Stimulated activated memory B cell treated with anti-CD40 and anti-IgM and Interleukin-4, amounts not matched to agents 10 μg/mL and 1 μg/mL and 100 μg/mL, for 72 hours (primary cell): ENCODE measurements at regions not wholly inside any gene's neighbourhood (a gene's known extent, or its start where the extent isn't known, plus 50 kb on each side); places are given as distances from the start of the nearest gene placed in this dataset.

Experiments
- ATAC-seq: fragments of 150-1000 bp; cut with Tn5 transposase; 2 replicates; pipeline ENCODE4 v1.10.0; 2021
- H3K27ac Mint-ChIP-seq: one replicate; pipeline ENCODE4 v1.8.0; 2022; ENCODE audit warnings: mild to moderate bottlenecking, mixed read lengths
- H3K27me3 Mint-ChIP-seq: one replicate; pipeline ENCODE4 v1.8.0; 2022; ENCODE audit warnings: mixed read lengths
- H3K36me3 Mint-ChIP-seq: one replicate; pipeline ENCODE4 v1.8.0; 2022; ENCODE audit warnings: mixed read lengths
- H3K4me1 Mint-ChIP-seq: one replicate; pipeline ENCODE4 v1.8.0; 2022; ENCODE audit warnings: mixed read lengths
- H3K4me3 Mint-ChIP-seq: one replicate; pipeline ENCODE4 v1.8.0; 2022; ENCODE audit warnings: mild to moderate bottlenecking, moderate library complexity, mixed read lengths
- H3K9me3 Mint-ChIP-seq: one replicate; pipeline ENCODE4 v1.8.0; 2022; ENCODE audit warnings: mixed read lengths

- Mint-ChIP-seq H3K4me1 (no peaks in the 10 kb centered on the region), H3K27ac (no peak overlapping the region), H3K9me3 (no peaks in the 10 kb centered on the region), H3K27me3 (peaks cover 6% of the 10 kb centered on the region), H3K36me3 (no peaks in the 10 kb centered on the region), H3K4me3 (no peak overlapping the region)
- ATAC-seq, result no peak
Measured at GRCh38 chr1:5221451-5221850, 567.0 kb downstream of the AJAP1 start.

DNA sequence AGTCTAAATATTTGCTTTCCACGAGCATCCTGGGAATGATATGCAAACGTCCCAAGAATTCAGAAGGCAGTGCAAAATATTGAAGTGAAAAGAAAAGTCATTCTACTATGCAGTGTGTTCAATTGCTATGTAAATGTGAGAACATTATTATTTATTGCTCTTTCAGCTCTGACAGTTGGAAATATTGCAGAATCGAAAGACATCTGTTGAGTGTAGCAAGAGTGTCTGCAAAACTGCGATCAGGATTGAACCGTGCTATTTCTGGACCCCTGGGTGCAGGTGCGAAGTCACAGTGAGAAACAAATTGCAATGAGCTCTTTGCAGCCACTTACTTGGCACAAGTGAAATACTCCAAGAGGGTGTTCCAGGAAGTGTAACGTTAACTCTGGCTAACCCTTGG lies 566.4 kb downstream of the AJAP1 start:
- Mint-ChIP-seq H3K36me3 (no peaks in the 10 kb centered on the region), H3K4me3 (no peak overlapping the region), H3K4me1 (no peaks in the 10 kb centered on the region), H3K27ac (no peak overlapping the region), H3K9me3 (no peaks in the 10 kb centered on the region), H3K27me3 (peaks cover 6% of the 10 kb centered on the region)
- no peak for ATAC-seq

DNA sequence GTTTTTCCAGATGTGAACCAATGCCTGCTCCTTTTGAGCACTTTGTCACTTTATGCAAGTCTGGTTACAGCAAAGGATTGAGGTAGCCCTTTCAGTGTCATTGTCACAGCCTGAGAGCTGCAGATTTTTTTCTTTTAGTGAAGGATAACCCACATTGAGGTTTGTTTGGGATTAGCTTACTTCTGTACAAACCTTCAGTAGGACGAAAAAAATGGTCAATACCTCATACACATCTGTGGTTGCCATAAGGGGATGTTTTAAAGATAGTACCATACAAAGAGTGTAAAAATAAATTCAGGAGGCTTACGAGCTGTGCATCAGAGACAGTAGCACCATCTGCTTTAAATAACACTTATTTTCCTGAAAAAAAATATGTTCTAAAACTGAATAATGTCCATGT lies 566.0 kb downstream of the AJAP1 start:
- Mint-ChIP-seq H3K36me3 (no peaks in the 10 kb centered on the region), H3K9me3 (no peaks in the 10 kb centered on the region), H3K4me1 (no peaks in the 10 kb centered on the region), H3K4me3 (no peak overlapping the region), H3K27ac (no peak overlapping the region), H3K27me3 (peaks cover 6% of the 10 kb centered on the region)
- no peak for ATAC-seq

- Mint-ChIP-seq H3K27me3 (no peaks in the 10 kb centered on the region), H3K4me3 (no peak overlapping the region), H3K4me1 (no peaks in the 10 kb centered on the region), H3K36me3 (no peaks in the 10 kb centered on the region), H3K9me3 (no peaks in the 10 kb centered on the region), H3K27ac (no peak overlapping the region)
- no peak for ATAC-seq
Measured at GRCh38 chr1:5200006-5200405, 545.6 kb downstream of the AJAP1 start.

DNA sequence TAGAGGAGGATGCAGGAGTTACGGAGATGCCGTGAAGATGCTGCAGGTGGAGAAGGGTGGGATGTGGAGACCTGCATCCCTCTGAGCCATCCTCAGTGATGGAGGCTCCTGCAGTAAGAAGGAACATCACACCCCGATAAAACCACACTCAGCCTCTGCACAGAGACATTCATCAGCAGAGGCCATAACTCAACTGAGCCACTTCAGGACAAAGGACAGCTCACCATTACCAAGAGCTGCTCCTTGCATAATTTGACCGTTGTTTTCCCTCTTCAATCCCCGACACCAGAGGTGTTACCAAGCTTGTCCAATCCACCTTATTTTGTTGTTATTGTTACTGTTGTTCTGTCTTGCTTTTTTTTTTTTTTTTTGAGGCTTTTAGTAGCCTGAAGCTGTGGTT lies 543.9 kb downstream of the AJAP1 start:
- no peaks in the 10 kb centered on the region for H3K9me3 Mint-ChIP-seq
- no peak for ATAC-seq

DNA sequence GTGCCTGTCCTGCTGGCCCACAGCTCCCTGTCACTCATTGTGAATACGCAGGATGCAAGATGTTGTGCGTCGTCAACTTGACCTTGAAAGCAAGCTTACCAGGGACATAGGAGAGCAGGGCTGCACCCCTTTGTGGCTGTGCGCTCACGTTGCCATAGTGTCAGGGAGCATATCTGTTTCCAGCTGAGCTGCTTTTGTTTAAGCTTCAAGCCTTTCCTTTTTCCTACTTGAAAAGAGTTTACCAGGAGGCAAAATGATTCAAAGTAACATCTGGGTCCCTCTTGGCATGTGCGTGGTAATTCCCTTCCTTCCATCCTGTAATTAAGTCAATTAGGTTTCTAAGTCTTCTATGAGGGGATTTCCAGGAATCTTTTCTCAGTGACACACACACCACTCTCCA lies 537.1 kb downstream of the AJAP1 start:
- H3K9me3 Mint-ChIP-seq, result no peaks in the 10 kb centered on the region

More for the DNA sequence above, 543.9 kb downstream of the AJAP1 start:
- H3K27me3 Mint-ChIP-seq, result no peaks in the 10 kb centered on the region
- no peak overlapping the region for H3K4me3 Mint-ChIP-seq
- H3K27ac Mint-ChIP-seq, result no peak overlapping the region
- H3K4me1 Mint-ChIP-seq, result no peaks in the 10 kb centered on the region
- no peaks in the 10 kb centered on the region for H3K36me3 Mint-ChIP-seq

DNA sequence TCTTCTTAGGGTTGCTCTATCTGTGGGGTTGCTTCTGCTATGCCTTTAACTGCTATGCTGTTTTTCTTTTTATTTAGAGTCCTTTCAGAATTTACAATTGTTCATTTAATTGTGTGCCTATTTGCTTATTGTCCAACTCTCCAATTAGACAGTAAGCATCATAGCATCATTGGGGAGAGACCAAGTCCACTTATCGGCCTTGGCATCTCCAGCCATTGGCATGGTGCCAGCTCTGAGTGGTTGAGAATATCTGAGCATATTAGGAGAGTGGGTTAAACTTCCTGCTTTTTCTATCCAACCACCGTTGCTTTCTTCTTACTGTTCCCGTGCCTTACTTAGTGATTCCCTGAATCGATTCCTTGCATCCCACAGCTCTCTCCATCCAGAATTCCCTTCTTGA lies 535.0 kb downstream of the AJAP1 start:
- H3K36me3 Mint-ChIP-seq, result no peaks in the 10 kb centered on the region
- H3K27ac Mint-ChIP-seq, result no peak overlapping the region
- H3K27me3 Mint-ChIP-seq, result no peaks in the 10 kb centered on the region
- H3K4me3 Mint-ChIP-seq, result no peak overlapping the region
- no peaks in the 10 kb centered on the region for H3K4me1 Mint-ChIP-seq
- no peaks in the 10 kb centered on the region for H3K9me3 Mint-ChIP-seq
- ATAC-seq, result no peak

More for the DNA sequence above, 537.1 kb downstream of the AJAP1 start:
- no peak for ATAC-seq
- Mint-ChIP-seq H3K27ac (no peak overlapping the region), H3K4me3 (no peak overlapping the region), H3K36me3 (no peaks in the 10 kb centered on the region), H3K4me1 (no peaks in the 10 kb centered on the region), H3K27me3 (no peaks in the 10 kb centered on the region)

- Mint-ChIP-seq H3K36me3 (no peaks in the 10 kb centered on the region), H3K9me3 (no peaks in the 10 kb centered on the region), H3K4me1 (no peaks in the 10 kb centered on the region), H3K4me3 (no peak overlapping the region), H3K27me3 (peaks cover 11% of the 10 kb centered on the region), H3K27ac (no peak overlapping the region)
- no peak for ATAC-seq
Measured at GRCh38 chr1:5165762-5166161, 511.4 kb downstream of the AJAP1 start.

DNA sequence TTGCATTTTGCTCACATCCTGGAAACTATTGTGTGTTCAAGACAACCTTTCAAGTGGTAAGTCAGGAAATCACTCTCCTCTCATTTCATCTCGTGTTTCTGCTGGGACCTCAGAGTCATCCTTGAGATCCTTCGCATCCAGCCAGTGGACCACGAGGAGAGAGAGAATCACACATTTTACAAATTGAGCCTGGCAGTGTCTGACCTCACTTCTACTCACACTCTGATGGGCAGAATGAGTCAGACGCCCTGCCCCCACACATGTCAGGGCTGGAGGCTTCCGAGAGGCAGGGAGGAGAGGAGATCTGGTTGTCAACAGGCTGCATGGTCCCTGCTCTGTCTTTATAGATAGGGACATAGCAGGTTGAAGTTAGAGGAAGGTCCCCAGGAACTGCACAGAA lies 509.7 kb downstream of the AJAP1 start:
- H3K4me1 Mint-ChIP-seq, result no peaks in the 10 kb centered on the region
- peaks cover 4% of the 10 kb centered on the region for H3K9me3 Mint-ChIP-seq
- peaks cover 11% of the 10 kb centered on the region for H3K27me3 Mint-ChIP-seq
- H3K4me3 Mint-ChIP-seq, result no peak overlapping the region
- no peak for ATAC-seq
- H3K36me3 Mint-ChIP-seq, result no peaks in the 10 kb centered on the region
- no peak overlapping the region for H3K27ac Mint-ChIP-seq

DNA sequence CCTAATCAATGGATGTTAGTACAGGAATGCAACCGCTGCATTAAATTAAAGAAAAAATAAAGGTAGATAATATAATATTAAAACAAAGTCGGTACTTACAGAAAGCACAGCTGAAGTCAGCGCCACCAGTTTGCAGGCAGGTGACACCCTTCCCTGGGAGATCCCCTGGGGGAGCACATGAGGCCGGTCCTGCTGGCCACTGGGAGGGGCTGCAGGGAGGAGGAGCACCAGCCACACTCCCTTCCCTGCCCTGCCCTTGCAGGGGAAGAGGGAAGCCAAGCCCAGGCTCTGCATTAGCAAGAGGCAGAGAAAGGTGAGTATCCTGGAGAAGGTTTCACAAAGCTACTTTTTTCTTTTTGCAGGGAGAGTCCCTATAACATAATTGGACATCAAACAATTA lies 507.0 kb downstream of the AJAP1 start:
- no peak overlapping the region for H3K27ac Mint-ChIP-seq
- no peak overlapping the region for H3K4me3 Mint-ChIP-seq
- peaks cover 8% of the 10 kb centered on the region for H3K27me3 Mint-ChIP-seq
- H3K36me3 Mint-ChIP-seq, result no peaks in the 10 kb centered on the region
- H3K9me3 Mint-ChIP-seq, result peaks cover 4% of the 10 kb centered on the region
- no peaks in the 10 kb centered on the region for H3K4me1 Mint-ChIP-seq
- no peak for ATAC-seq

DNA sequence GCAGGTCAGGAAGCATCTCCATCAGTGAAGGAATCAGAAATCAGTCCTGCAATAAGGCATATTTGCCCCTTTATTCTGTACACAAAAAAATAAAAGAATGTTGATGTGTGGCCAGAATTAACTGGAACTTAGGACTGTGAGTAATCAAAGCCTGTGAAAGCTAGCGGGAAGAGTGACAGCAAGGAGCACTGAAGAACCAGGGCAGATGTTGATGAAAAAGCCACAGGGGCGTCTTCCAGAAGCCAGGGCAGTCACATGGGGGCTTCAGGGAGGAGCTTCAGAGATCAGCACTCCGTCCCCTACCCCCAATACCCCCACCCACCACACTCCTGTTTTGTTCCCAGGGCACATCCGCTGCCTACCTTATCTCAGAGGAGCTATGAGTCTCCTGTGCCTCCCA lies 502.8 kb downstream of the AJAP1 start:
- Mint-ChIP-seq H3K27ac (no peak overlapping the region), H3K27me3 (peaks cover 9% of the 10 kb centered on the region), H3K9me3 (peaks cover 9% of the 10 kb centered on the region), H3K4me1 (no peaks in the 10 kb centered on the region), H3K4me3 (no peak overlapping the region), H3K36me3 (no peaks in the 10 kb centered on the region)
- no peak for ATAC-seq

GRCh38 chr1:5156416-5157120 lies 502.2 kb downstream of the AJAP1 start:
- Mint-ChIP-seq H3K9me3 (peaks cover 9% of the 10 kb centered on the region), H3K36me3 (no peaks in the 10 kb centered on the region)

GRCh38 chr1:5151511-5151910 lies 497.1 kb downstream of the AJAP1 start:
- H3K27ac Mint-ChIP-seq, result no peak overlapping the region

More at GRCh38 chr1:5156416-5157120, 502.2 kb downstream of the AJAP1 start:
- H3K27me3 Mint-ChIP-seq, result peaks cover 9% of the 10 kb centered on the region
- ATAC-seq, result no peak
- H3K27ac Mint-ChIP-seq, result no peak overlapping the region
- no peaks in the 10 kb centered on the region for H3K4me1 Mint-ChIP-seq
- H3K4me3 Mint-ChIP-seq, result no peak overlapping the region

DNA sequence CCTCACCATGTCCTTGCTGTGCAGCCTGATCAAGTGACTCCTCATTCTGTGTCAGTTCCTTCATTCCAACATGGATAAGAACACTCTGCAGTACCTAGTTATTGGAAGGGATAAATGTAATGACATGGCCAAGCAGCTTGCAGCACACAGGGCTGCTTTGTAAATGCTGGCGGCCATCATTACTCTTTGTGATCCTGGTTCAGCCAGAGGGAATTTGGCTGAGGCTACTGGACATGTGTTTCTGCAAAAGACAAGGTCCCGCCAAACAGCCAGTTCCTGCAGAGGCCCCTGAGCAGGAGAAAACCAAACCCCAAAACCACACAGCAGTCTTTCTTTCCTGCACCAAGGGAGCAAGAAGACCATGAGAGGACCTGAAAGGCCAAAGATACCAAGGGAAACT lies 495.8 kb downstream of the AJAP1 start:
- no peaks in the 10 kb centered on the region for H3K36me3 Mint-ChIP-seq
- no peak overlapping the region for H3K4me3 Mint-ChIP-seq
- H3K9me3 Mint-ChIP-seq, result peaks cover 5% of the 10 kb centered on the region
- no peak overlapping the region for H3K27ac Mint-ChIP-seq
- H3K4me1 Mint-ChIP-seq, result no peaks in the 10 kb centered on the region
- H3K27me3 Mint-ChIP-seq, result peaks cover 2% of the 10 kb centered on the region
- no peak for ATAC-seq

More at GRCh38 chr1:5151511-5151910, 497.1 kb downstream of the AJAP1 start:
- no peaks in the 10 kb centered on the region for H3K36me3 Mint-ChIP-seq
- no peaks in the 10 kb centered on the region for H3K4me1 Mint-ChIP-seq
- ATAC-seq, result no peak
- H3K4me3 Mint-ChIP-seq, result no peak overlapping the region
- H3K9me3 Mint-ChIP-seq, result peaks cover 5% of the 10 kb centered on the region
- H3K27me3 Mint-ChIP-seq, result peaks cover 4% of the 10 kb centered on the region

- Mint-ChIP-seq H3K9me3 (no peaks in the 10 kb centered on the region), H3K4me1 (no peaks in the 10 kb centered on the region), H3K36me3 (no peaks in the 10 kb centered on the region), H3K27me3 (peaks cover 20% of the 10 kb centered on the region), H3K27ac (no peak overlapping the region), H3K4me3 (no peak overlapping the region)
- no peak for ATAC-seq
Measured at GRCh38 chr1:5147806-5148205, 493.4 kb downstream of the AJAP1 start.

- no peaks in the 10 kb centered on the region for H3K4me1 Mint-ChIP-seq
- no peak overlapping the region for H3K27ac Mint-ChIP-seq
- H3K4me3 Mint-ChIP-seq, result no peak overlapping the region
- H3K9me3 Mint-ChIP-seq, result no peaks in the 10 kb centered on the region
- H3K27me3 Mint-ChIP-seq, result peaks cover 20% of the 10 kb centered on the region
- no peaks in the 10 kb centered on the region for H3K36me3 Mint-ChIP-seq
- no peak for ATAC-seq
Measured at GRCh38 chr1:5142389-5142788, 488.0 kb downstream of the AJAP1 start.
